CD8-positive, alpha-beta memory T cell (primary cell): ENCODE measurements at regions not wholly inside any gene's neighbourhood (a gene's known extent, or its start where the extent isn't known, plus 50 kb on each side); places are given as distances from the start of the nearest gene placed in this dataset.

Experiments
- CTCF ChIA-PET: fragments of 350-600 bp; sonication (Branson Sonifier 250); formaldehyde crosslinking; loops from one replicate; lab custom pipeline; 2021; ENCODE audit warnings: antibody characterized with exemption; lab: Charles Lee
- POLR2A ChIA-PET: fragments of 350-600 bp; sonication (Branson Sonifier 250); formaldehyde crosslinking; loops from one replicate; lab custom pipeline; 2021; ENCODE audit warnings: antibody characterized with exemption; lab: Charles Lee
- DNase-seq, 5 donors: peaks; one replicate each; pipeline versions ENCODE4 v3.0.0 to v3.0.0-alpha.2; 2020 to 2022; ENCODE audit warnings: mixed read lengths in 1 of 5
- H3K27ac ChIP-seq: one replicate; pipeline ENCODE4 v1.7.0; 2013; ENCODE audit warnings: low read depth, mild to moderate bottlenecking, low read length, moderate library complexity
- H3K27me3 ChIP-seq: 2 replicates; pipeline ENCODE4 v1.7.0; 2013; ENCODE audit warnings: low read length, mild to moderate bottlenecking; ENCODE audit not compliant: insufficient read depth, poor library complexity, severe bottlenecking
- H3K36me3 ChIP-seq: 2 replicates; pipeline ENCODE4 v1.7.0; 2013; ENCODE audit warnings: mild to moderate bottlenecking, low read length, moderate library complexity; ENCODE audit not compliant: insufficient read depth
- H3K4me1 ChIP-seq: 2 replicates; pipeline ENCODE4 v1.7.0; 2013; ENCODE audit warnings: mild to moderate bottlenecking, low read length, moderate library complexity; ENCODE audit not compliant: insufficient read depth
- H3K4me3 ChIP-seq: 2 replicates; pipeline ENCODE4 v1.7.0; 2013; ENCODE audit warnings: mild to moderate bottlenecking, low read length
- H3K9me3 ChIP-seq: 2 replicates; pipeline ENCODE4 v1.7.0; 2013; ENCODE audit warnings: mild to moderate bottlenecking, low read length
- H3K27ac Mint-ChIP-seq, 8 donors: one replicate each; pipeline ENCODE4 v1.8.0; 2020 to 2021; ENCODE audit warnings: mixed read lengths in 8 of 8, mild to moderate bottlenecking in 6 of 8, inconsistent platforms in 3 of 8, moderate library complexity in 3 of 8
- H3K27me3 Mint-ChIP-seq, 2 donors: one replicate each; pipeline ENCODE4 v1.8.0; 2020 to 2021; ENCODE audit warnings: mixed read lengths in 2 of 2, mild to moderate bottlenecking in 1 of 2, moderate library complexity in 1 of 2
- H3K36me3 Mint-ChIP-seq, 3 donors: one replicate each; pipeline ENCODE4 v1.8.0; 2020 to 2021; ENCODE audit warnings: mixed read lengths in 3 of 3, inconsistent platforms in 1 of 3, mild to moderate bottlenecking in 1 of 3
- H3K4me1 Mint-ChIP-seq, 3 donors: one replicate each; pipeline ENCODE4 v1.8.0; 2020 to 2021; ENCODE audit warnings: mixed read lengths in 3 of 3, inconsistent platforms in 1 of 3, mild to moderate bottlenecking in 1 of 3
- H3K4me3 Mint-ChIP-seq, 7 donors: one replicate each; pipeline ENCODE4 v1.8.0; 2020 to 2021; ENCODE audit warnings: mixed read lengths in 7 of 7, mild to moderate bottlenecking in 6 of 7, moderate library complexity in 4 of 7, inconsistent platforms in 2 of 7
- H3K9me3 Mint-ChIP-seq, 5 donors: one replicate each; pipeline ENCODE4 v1.8.0; 2020 to 2022; ENCODE audit warnings: mixed read lengths in 5 of 5, mild to moderate bottlenecking in 3 of 5, moderate library complexity in 2 of 5, inconsistent platforms in 1 of 5

DNA sequence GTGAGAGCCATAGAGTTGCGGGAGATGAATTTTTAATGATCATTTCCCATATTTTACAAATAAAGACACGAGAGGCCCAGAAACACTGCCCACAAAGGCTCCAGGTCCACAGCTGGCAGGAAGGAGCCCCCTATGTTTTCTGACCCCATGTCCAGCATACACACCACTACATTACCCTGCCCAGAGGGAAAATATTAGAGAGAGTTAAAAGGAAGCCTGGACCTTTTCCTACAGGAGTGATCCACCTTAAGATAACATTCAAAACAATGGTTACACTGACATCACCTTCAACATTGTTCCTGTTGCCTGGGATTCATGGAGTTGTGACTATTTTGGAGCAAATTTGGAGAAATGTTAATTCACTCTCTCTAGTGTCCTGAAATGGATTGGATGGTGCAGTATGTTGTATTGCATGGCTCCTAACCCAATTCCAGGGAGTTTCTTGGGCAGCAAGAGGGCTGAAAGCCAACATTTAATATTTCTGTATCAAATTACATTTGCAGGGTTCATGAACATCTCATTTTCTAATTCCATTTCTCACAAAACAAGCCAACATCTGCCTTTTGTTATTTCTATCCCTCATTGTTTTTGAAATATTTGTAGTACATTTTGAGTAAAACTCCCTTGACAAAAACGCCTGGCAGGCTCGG lies 172.5 kb downstream of the DLEU7 start:
- no peak for DNase-seq
- H3K36me3 Mint-ChIP-seq = peaks cover 0 to 4% (median 0%) of the 10 kb centered on the region in 3 donors
- no peaks in the 10 kb centered on the region for H3K9me3 ChIP-seq
- peaks cover 0 to 5% (median 0%) of the 10 kb centered on the region in 5 donors for H3K9me3 Mint-ChIP-seq
- no peaks in the 10 kb centered on the region for H3K27me3 ChIP-seq
- no peaks in the 10 kb centered on the region for H3K4me1 ChIP-seq
- POLR2A ChIA-PET = no interaction called here
- peaks cover 3 to 8% (median 6%) of the 10 kb centered on the region in 3 donors for H3K4me1 Mint-ChIP-seq
- H3K4me3 ChIP-seq = no peak overlapping the region
- peak overlapping the region in 2 of 8 donors; percentile 30 to 57 for H3K27ac Mint-ChIP-seq
- no peak overlapping the region for H3K27ac ChIP-seq
- CTCF ChIA-PET = no interaction called here
- no peaks in the 10 kb centered on the region for H3K36me3 ChIP-seq
- no peaks in the 10 kb centered on the region for H3K27me3 Mint-ChIP-seq
- H3K4me3 Mint-ChIP-seq = no peak overlapping the region

DNA sequence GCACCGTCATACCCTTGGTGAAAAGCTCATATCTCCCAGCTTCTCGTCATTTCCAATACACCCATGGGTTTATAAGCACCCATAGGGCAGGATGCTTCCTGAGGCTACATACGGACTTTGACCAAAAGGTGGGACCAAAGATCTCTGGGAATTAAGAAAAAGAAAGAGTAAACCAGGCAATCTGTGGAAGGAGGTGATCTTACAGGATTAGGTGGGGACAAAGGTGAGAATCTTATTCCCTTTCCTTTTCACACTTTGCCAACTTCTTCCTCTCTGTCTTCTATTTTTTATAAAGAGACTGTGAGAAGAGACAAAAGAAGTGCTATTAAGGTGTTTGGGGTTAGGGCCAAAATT lies 172.0 kb downstream of the DLEU7 start:
- Mint-ChIP-seq H3K9me3 (peaks cover 0 to 1% (median 0%) of the 10 kb centered on the region in 5 donors), H3K4me1 (peaks cover 8 to 13% (median 11%) of the 10 kb centered on the region in 3 donors), H3K4me3 (no peak overlapping the region), H3K27me3 (no peaks in the 10 kb centered on the region), H3K27ac (peak overlapping the region in 2 of 8 donors; percentile 30 to 57), H3K36me3 (no peaks in the 10 kb centered on the region)
- Histone ChIP-seq H3K9me3 (no peaks in the 10 kb centered on the region), H3K36me3 (no peaks in the 10 kb centered on the region), H3K27me3 (no peaks in the 10 kb centered on the region), H3K4me3 (no peak overlapping the region), H3K4me1 (peaks cover 4% of the 10 kb centered on the region), H3K27ac (no peak overlapping the region)
- ChIA-PET POLR2A (no interaction called here), CTCF (no interaction called here)
- no peak for DNase-seq

DNA sequence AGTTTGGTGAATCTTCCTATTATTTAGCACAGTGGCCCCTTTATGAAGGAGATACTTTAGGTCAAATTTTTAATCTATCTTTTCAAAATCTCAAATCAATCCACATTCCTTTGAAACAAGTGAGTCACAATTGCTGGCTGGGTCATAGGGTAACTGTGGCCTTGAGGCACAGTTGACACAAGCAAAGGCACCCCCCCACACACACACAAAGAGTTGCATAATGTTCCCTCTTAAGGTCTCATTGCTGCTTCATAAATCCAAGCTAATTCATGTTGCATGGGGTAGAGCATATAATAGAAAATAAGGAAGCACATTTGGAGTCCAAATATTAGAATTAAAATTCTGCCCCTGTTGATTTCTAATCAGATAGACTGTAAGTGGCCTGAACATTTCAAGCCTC lies 171.5 kb downstream of the DLEU7 start:
- ChIA-PET CTCF (no interaction called here), POLR2A (no interaction called here)
- no peaks in the 10 kb centered on the region for H3K9me3 Mint-ChIP-seq

DNA sequence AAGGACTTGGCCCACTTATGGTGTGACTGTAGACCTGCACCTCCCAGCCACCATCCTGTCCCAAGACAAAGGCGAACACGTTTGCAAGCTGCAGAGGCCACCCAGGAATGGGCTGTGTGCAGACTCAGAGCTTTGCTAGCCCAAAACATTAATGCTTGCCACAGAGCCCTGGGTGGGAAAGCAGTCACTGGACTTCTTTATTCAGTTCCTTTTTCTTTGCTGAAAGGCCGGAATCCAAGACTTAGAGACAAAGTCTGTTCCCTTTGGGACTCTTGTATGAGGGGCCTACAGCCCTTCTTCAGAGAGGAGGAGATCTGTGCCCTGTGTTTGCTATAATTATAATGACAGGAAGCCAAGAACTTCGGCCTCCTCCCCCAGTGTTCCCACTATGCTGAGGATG lies 167.8 kb downstream of the DLEU7 start:
- Histone ChIP-seq H3K9me3 (no peaks in the 10 kb centered on the region), H3K36me3 (no peaks in the 10 kb centered on the region), H3K27me3 (no peaks in the 10 kb centered on the region), H3K27ac (no peak overlapping the region), H3K4me3 (no peak overlapping the region), H3K4me1 (peaks cover 11% of the 10 kb centered on the region)
- ChIA-PET POLR2A (no interaction called here), CTCF (interaction anchor here (1.3 kb wide), 1 partner anchor 38 kb away, joined by 3 read pairs; no protein-coding TSS in a partner anchor)
- H3K36me3 Mint-ChIP-seq = peaks cover 0 to 3% (median 0%) of the 10 kb centered on the region in 3 donors
- H3K4me3 Mint-ChIP-seq = peak overlapping the region in 1 of 7 donors; percentile 18
- H3K9me3 Mint-ChIP-seq = no peaks in the 10 kb centered on the region
- H3K27me3 Mint-ChIP-seq = peaks cover 2 to 4% of the 10 kb centered on the region in 2 donors
- H3K4me1 Mint-ChIP-seq = peaks cover 19 to 28% (median 27%) of the 10 kb centered on the region in 3 donors
- no peak for DNase-seq
- no peak overlapping the region for H3K27ac Mint-ChIP-seq

More for the DNA sequence above, 171.5 kb downstream of the DLEU7 start:
- Histone ChIP-seq H3K4me1 (peaks cover 8% of the 10 kb centered on the region), H3K27ac (no peak overlapping the region), H3K36me3 (no peaks in the 10 kb centered on the region), H3K27me3 (no peaks in the 10 kb centered on the region), H3K9me3 (no peaks in the 10 kb centered on the region), H3K4me3 (no peak overlapping the region)
- no peak overlapping the region for H3K27ac Mint-ChIP-seq
- H3K36me3 Mint-ChIP-seq = no peaks in the 10 kb centered on the region
- no peak overlapping the region for H3K4me3 Mint-ChIP-seq
- DNase-seq = no peak
- H3K27me3 Mint-ChIP-seq = no peaks in the 10 kb centered on the region
- H3K4me1 Mint-ChIP-seq = peaks cover 13 to 19% (median 17%) of the 10 kb centered on the region in 3 donors

DNA sequence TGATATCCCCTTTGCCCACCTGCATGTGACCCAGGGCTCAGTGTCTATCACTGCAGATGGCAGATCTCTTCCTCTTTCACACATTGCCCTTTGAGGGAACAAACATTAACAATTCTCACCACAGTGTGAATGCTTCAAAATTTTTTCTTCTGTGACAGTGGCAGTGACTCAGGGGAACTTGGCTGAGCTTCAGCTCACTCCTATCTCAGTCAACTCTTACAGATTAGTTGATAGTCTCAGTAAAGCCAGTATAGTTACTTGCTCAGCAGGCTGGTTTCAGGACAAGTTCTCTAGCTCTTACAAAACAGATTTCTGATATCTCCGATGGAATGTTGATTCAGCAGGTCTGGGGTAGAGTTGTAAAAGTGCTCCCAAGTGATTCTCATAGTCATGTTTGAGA lies 166.9 kb downstream of the DLEU7 start:
- H3K27ac Mint-ChIP-seq = peak overlapping the region in 6 of 8 donors; percentile 4 to 36 (median 30)
- H3K36me3 ChIP-seq = no peaks in the 10 kb centered on the region
- no peak overlapping the region for H3K27ac ChIP-seq
- H3K4me3 ChIP-seq = no peak overlapping the region
- H3K9me3 Mint-ChIP-seq = no peaks in the 10 kb centered on the region
- H3K27me3 ChIP-seq = no peaks in the 10 kb centered on the region
- peaks cover 0 to 5% (median 0%) of the 10 kb centered on the region in 3 donors for H3K36me3 Mint-ChIP-seq
- ChIA-PET CTCF (interaction anchor here (1.3 kb wide), 1 partner anchor 37 kb away, joined by 3 read pairs; no protein-coding TSS in a partner anchor), POLR2A (no interaction called here)
- H3K4me3 Mint-ChIP-seq = peak overlapping the region in 3 of 7 donors; percentile 8 to 52 (median 19)
- peak in 1 of 5 donors; percentile 35 for DNase-seq
- peaks cover 19 to 28% (median 27%) of the 10 kb centered on the region in 3 donors for H3K4me1 Mint-ChIP-seq
- peaks cover 11% of the 10 kb centered on the region for H3K4me1 ChIP-seq
- no peaks in the 10 kb centered on the region for H3K9me3 ChIP-seq
- peaks cover 4% of the 10 kb centered on the region in 2 donors for H3K27me3 Mint-ChIP-seq

DNA sequence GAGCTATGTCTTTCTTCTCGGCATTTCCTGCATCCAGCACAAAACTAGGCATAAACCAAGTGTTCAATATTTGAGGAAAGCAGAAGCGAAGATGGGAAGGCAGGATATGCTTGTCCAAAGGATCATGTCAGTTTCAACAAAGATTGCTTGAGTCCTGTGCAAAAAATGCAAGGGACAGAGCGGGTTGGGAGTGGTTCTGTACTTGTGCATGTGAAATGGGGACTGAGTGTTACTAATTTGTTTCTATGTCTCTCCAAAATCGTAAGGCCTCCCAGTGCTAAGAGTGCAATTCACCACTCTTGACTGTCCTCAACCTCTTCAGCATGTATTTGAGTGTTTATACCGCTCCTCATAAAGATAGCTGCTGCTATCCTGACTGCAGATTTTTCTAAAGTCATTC lies 166.2 kb downstream of the DLEU7 start:
- no peak for DNase-seq
- POLR2A ChIA-PET = no interaction called here

DNA sequence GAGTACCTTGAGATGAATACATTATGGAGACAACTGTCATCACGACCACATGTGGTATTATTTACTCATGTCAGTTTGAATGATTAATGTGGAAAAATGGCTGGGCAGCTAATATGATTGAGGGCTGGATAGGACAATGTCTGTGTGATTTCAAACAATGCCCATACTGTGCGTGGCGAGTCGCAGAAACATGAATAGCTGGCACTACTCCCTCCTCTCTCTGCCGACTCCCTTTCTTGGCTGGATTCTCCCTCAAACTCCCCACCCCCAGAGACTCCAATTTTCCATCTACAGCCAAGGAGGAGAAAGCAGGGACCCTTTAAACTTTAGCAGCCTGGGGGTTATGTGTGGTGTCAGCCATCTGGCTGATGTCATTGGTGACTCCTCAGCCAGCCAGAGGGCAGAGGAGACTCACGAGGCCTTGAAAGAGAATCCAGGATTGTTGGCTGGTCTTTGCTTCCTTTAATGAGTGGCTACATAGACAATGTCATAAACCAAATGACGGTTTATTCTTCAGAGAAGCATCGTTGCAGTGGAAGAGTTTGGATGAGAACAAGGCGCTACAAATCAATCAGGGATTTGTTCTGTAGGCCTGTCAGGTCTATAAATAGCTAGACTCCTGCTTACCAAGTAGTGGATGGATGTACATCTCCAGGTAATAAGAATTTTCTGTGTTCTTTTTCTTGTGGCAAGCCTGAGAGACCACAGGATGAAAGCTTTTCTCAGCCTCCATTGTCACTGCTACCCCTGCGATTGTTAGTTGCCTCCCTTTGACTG lies 165.6 kb downstream of the DLEU7 start:
- Mint-ChIP-seq H3K4me3 (no peak overlapping the region), H3K27ac (no peak overlapping the region), H3K4me1 (peaks cover 19 to 28% (median 27%) of the 10 kb centered on the region in 3 donors), H3K9me3 (no peaks in the 10 kb centered on the region), H3K27me3 (peaks cover 4 to 6% of the 10 kb centered on the region in 2 donors), H3K36me3 (peaks cover 0 to 5% (median 0%) of the 10 kb centered on the region in 3 donors)
- Histone ChIP-seq H3K36me3 (no peaks in the 10 kb centered on the region), H3K9me3 (no peaks in the 10 kb centered on the region), H3K27ac (no peak overlapping the region), H3K27me3 (no peaks in the 10 kb centered on the region), H3K4me1 (peaks cover 11% of the 10 kb centered on the region), H3K4me3 (no peak overlapping the region)
- DNase-seq = no peak
- CTCF ChIA-PET = no interaction called here
- POLR2A ChIA-PET = no interaction called here

More for the DNA sequence above, 166.2 kb downstream of the DLEU7 start:
- Histone ChIP-seq H3K9me3 (no peaks in the 10 kb centered on the region), H3K4me1 (peaks cover 11% of the 10 kb centered on the region), H3K36me3 (no peaks in the 10 kb centered on the region), H3K27ac (no peak overlapping the region), H3K27me3 (no peaks in the 10 kb centered on the region), H3K4me3 (no peak overlapping the region)
- Mint-ChIP-seq H3K27me3 (peaks cover 4% of the 10 kb centered on the region in 2 donors), H3K36me3 (peaks cover 0 to 5% (median 0%) of the 10 kb centered on the region in 3 donors), H3K27ac (no peak overlapping the region), H3K9me3 (no peaks in the 10 kb centered on the region), H3K4me3 (peak overlapping the region in 1 of 7 donors; percentile 15), H3K4me1 (peaks cover 19 to 28% (median 27%) of the 10 kb centered on the region in 3 donors)
- CTCF ChIA-PET = interaction anchor here (1.3 kb wide), 1 partner anchor 36 kb away, joined by 3 read pairs; no protein-coding TSS in a partner anchor
